SU-DHL-6 (cell line): ENCODE measurements at regions not wholly inside any gene's neighbourhood (a gene's known extent, or its start where the extent isn't known, plus 50 kb on each side); places are given as distances from the start of the nearest gene placed in this dataset.
"Not testable (repeated sequence)": the region's sequence is repeated elsewhere in the genome, so short reads cannot be mapped to it uniquely, and the experiment has no call there.

Experiments
- H2AFZ ChIP-seq: fragments of 200-600 bp; sonication (generic); 2 replicates; pipeline ENCODE4 v1.6.1; 2014; ENCODE audit warnings: low read depth, mild to moderate bottlenecking, moderate library complexity, mixed read lengths, antibody characterized with exemption, low read length; ENCODE audit not compliant: severe bottlenecking
- H3F3A ChIP-seq: fragments of 200-600 bp; shearing (Covaris generic); 2 replicates; pipeline ENCODE4 v1.6.0; 2016; ENCODE audit warnings: antibody characterized with exemption, mild to moderate bottlenecking; ENCODE audit not compliant: insufficient read depth
- H3K27ac ChIP-seq: fragments of 200-600 bp; sonication (generic); 2 replicates; pipeline ENCODE4 v1.5.1; 2016; ENCODE audit warnings: low read depth, mild to moderate bottlenecking, low read length, moderate library complexity, mixed read lengths
- H3K27me3 ChIP-seq: fragments of 200-600 bp; sonication (generic), shearing (Covaris generic); 2 replicates; pipeline ENCODE4 v1.6.0; 2014; ENCODE audit warnings: mild to moderate bottlenecking, low read length
- H3K36me3 ChIP-seq: fragments of 200-600 bp; sonication (generic); 2 replicates; pipeline ENCODE4 v1.6.1; 2014; ENCODE audit warnings: mild to moderate bottlenecking, low read length, mixed read lengths
- H3K4me2 ChIP-seq: fragments of 300-600, 200-600 bp; shearing (Covaris generic), sonication (generic); 2 replicates; pipeline ENCODE4 v1.6.0; 2014; ENCODE audit warnings: low read length, low read depth, mild to moderate bottlenecking; ENCODE audit not compliant: poor library complexity, severe bottlenecking
- H3K4me3 ChIP-seq: fragments of 200-600 bp; sonication (generic); 2 replicates; pipeline ENCODE4 v1.5.1; 2014; ENCODE audit warnings: antibody characterized with exemption, low read length, mild to moderate bottlenecking, mixed read lengths; ENCODE audit not compliant: insufficient read depth, poor library complexity, severe bottlenecking
- H3K79me2 ChIP-seq: fragments of 200-600 bp; sonication (generic); 2 replicates; pipeline ENCODE4 v1.6.1; 2014; ENCODE audit warnings: mild to moderate bottlenecking, low read length, moderate library complexity; ENCODE audit not compliant: insufficient read depth
- H3K9ac ChIP-seq: fragments of 200-600 bp; sonication (generic); 2 replicates; pipeline ENCODE4 v1.7.0; 2014; ENCODE audit warnings: mild to moderate bottlenecking, low read length
- H3K9me2 ChIP-seq: fragments of 200-600 bp; sonication (generic); replicated peaks from 2 replicates; pipeline ENCODE4 v1.6.1; 2014; ENCODE audit warnings: low read length; ENCODE audit not compliant: insufficient read depth
- H3K9me3 ChIP-seq: fragments of 200-600 bp; sonication (generic); 2 replicates; pipeline ENCODE4 v1.6.1; 2014; ENCODE audit warnings: low read length, mixed read lengths; ENCODE audit not compliant: insufficient read depth
- H4K20me1 ChIP-seq: fragments of 200-600 bp; sonication (generic); 2 replicates; pipeline ENCODE4 v1.6.1; 2014; ENCODE audit warnings: low read depth, mild to moderate bottlenecking, antibody characterized with exemption, low read length, moderate library complexity, mixed read lengths
- EZH2phosphoT487 ChIP-seq: fragments of 200-600 bp; sonication (generic), shearing (Covaris generic); conservative IDR thresholded peaks from 2 replicates; pipeline ENCODE4 v1.6.1; 2018; ENCODE audit warnings: mild to moderate bottlenecking, antibody characterized with exemption, low read length, moderate library complexity, mixed read lengths
- TF ChIP-seq, protein P1 (sequence below): fragments of 200-600 bp; sonication (generic); IDR thresholded peaks from one replicate; pipeline ENCODE4 v1.5.1; 2017; ENCODE audit warnings: antibody characterized with exemption, mild to moderate bottlenecking, low read length, moderate library complexity; ENCODE audit not compliant: insufficient read depth, poor library complexity, severe bottlenecking

DNA sequence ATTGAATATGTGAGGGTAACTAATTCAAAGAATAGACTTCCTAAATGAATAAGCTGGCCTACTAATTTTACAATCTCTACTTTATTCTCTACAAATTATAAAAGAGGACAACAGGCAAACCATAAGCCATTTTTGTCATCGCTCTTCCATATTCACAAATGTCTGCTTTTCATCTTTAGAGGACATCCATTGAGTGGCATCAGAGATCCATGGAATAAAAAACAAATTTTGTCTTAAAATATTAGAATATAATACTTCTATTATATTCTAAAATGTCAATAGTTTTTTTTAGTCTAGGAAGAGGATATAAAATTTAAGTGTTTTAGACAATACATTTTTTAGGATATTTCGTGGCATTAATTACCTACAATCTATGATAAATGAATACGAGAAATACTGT lies 300.9 kb upstream of the TACR3 start:
- no peak overlapping the region for H3K4me2 ChIP-seq
- no peaks in the 10 kb centered on the region for H3K27me3 ChIP-seq
- H3K4me3 ChIP-seq = no peak overlapping the region
- H3K9me3 ChIP-seq = no peaks in the 10 kb centered on the region
- no peak overlapping the region for H2AFZ ChIP-seq
- TF ChIP-seq, protein P1, sequence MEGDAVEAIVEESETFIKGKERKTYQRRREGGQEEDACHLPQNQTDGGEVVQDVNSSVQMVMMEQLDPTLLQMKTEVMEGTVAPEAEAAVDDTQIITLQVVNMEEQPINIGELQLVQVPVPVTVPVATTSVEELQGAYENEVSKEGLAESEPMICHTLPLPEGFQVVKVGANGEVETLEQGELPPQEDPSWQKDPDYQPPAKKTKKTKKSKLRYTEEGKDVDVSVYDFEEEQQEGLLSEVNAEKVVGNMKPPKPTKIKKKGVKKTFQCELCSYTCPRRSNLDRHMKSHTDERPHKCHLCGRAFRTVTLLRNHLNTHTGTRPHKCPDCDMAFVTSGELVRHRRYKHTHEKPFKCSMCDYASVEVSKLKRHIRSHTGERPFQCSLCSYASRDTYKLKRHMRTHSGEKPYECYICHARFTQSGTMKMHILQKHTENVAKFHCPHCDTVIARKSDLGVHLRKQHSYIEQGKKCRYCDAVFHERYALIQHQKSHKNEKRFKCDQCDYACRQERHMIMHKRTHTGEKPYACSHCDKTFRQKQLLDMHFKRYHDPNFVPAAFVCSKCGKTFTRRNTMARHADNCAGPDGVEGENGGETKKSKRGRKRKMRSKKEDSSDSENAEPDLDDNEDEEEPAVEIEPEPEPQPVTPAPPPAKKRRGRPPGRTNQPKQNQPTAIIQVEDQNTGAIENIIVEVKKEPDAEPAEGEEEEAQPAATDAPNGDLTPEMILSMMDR = no peak
- TF ChIP-seq EZH2phosphoT487 = no peak
- no peak overlapping the region for H3K9ac ChIP-seq
- H3F3A ChIP-seq = no peaks in the 10 kb centered on the region
- H3K27ac ChIP-seq = no peak overlapping the region
- no peaks in the 10 kb centered on the region for H3K36me3 ChIP-seq
- H3K79me2 ChIP-seq = no peaks in the 10 kb centered on the region
- no peaks in the 10 kb centered on the region for H4K20me1 ChIP-seq
- no peaks in the 10 kb centered on the region for H3K9me2 ChIP-seq

DNA sequence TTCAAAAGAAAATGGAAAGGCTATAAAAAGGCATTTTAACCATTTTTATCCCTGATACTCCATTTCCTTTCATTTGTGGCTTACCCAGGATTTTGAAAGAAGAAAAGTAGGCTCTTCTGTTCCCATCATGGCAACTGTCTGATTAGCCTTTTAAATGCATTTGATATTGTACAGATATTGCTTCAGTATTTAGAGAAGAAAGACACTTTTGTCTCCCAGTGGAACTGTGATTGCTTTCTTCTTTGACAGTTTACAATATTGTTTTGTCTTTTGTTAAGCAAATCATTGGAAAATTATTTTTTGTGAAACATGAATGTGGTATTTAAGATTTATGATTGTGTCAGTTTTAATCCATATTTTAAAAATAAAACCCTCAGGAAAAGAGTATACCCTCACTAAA lies 297.4 kb upstream of the TACR3 start:
- TF ChIP-seq, protein P1 = no peak
- TF ChIP-seq EZH2phosphoT487 = no peak
- Histone ChIP-seq H3K27me3 (no peaks in the 10 kb centered on the region), H4K20me1 (no peaks in the 10 kb centered on the region), H3K36me3 (no peaks in the 10 kb centered on the region), H3K4me2 (no peak overlapping the region), H3K9me2 (no peaks in the 10 kb centered on the region), H3F3A (no peaks in the 10 kb centered on the region), H2AFZ (no peak overlapping the region), H3K27ac (no peak overlapping the region), H3K9ac (no peak overlapping the region), H3K79me2 (no peaks in the 10 kb centered on the region), H3K9me3 (no peaks in the 10 kb centered on the region), H3K4me3 (no peak overlapping the region)

DNA sequence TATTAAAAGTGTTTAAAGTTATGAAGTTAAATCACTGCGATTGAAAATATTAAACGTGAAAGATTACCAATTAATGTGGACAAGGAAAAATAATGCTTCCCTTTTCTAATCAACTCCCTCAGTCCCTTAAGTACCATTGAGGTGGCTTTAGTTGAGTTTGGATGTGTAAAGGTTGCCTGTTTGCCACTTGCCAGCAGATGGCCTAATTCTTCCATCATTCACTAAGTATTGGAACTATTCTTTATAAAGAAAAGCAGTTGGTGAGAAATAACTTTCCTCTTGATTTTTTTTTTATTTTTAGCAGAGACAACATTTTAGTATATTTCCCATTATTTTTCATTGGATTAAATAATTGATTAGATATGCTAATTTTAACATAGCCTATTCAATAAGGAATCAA lies 295.9 kb upstream of the TACR3 start:
- H3K4me2 ChIP-seq = no peak overlapping the region
- no peak overlapping the region for H3K4me3 ChIP-seq
- H4K20me1 ChIP-seq = no peaks in the 10 kb centered on the region
- TF ChIP-seq EZH2phosphoT487 = no peak
- TF ChIP-seq, protein P1 = no peak
- no peak overlapping the region for H2AFZ ChIP-seq
- H3F3A ChIP-seq = no peaks in the 10 kb centered on the region
- no peaks in the 10 kb centered on the region for H3K36me3 ChIP-seq
- H3K9me3 ChIP-seq = no peaks in the 10 kb centered on the region
- H3K27ac ChIP-seq = no peak overlapping the region
- no peaks in the 10 kb centered on the region for H3K9me2 ChIP-seq
- no peaks in the 10 kb centered on the region for H3K27me3 ChIP-seq
- no peak overlapping the region for H3K9ac ChIP-seq
- H3K79me2 ChIP-seq = no peaks in the 10 kb centered on the region

DNA sequence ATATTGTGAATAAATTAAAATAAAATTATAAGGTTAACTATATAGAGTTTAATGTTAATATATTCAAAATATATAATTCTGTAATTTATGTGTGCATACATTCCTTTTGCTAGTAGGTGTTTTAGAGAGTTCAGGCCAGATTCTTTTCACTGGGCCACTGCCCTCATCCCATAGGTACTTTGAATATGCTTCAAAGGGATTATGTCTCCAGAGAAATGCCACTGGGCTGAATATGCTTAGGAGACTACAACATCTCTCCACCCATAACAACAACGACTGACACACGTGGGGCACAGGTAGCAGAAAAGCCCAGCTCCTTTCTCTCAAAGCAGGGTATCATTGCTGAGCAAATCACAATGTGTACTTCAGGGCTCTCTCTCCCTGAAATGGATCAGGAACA lies 290.9 kb upstream of the TACR3 start:
- Histone ChIP-seq H3K9me3 (no peaks in the 10 kb centered on the region), H3K27me3 (no peaks in the 10 kb centered on the region), H2AFZ (no peak overlapping the region), H3K9ac (no peak overlapping the region), H3K4me3 (no peak overlapping the region), H3F3A (no peaks in the 10 kb centered on the region), H3K79me2 (no peaks in the 10 kb centered on the region), H4K20me1 (no peaks in the 10 kb centered on the region), H3K27ac (no peak overlapping the region), H3K4me2 (no peak overlapping the region), H3K36me3 (no peaks in the 10 kb centered on the region), H3K9me2 (no peaks in the 10 kb centered on the region)
- no peak for TF ChIP-seq EZH2phosphoT487

DNA sequence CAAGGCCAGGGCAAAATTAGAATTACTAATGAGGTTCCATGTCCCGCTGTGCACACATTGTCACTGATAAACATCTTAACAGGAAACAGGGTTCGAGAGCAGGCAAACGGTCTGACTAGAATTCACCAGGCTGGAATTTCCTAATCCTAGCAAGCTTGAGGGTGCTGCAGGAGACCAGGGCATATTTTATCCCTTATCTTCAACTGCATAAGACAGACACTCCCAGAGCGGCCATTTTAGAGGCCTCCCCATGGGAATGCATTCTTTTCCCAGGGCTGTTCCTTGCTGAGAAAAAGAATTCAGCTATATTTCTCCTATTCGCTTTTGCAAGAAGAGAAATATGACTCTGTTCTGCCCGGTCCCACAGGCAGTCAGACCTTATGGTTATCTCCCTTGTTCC lies 282.5 kb upstream of the TACR3 start:
- not testable (repeated sequence) for H3K27me3 ChIP-seq, H3F3A ChIP-seq, H3K9me2 ChIP-seq, H3K27ac ChIP-seq, H3K36me3 ChIP-seq, H4K20me1 ChIP-seq, H3K79me2 ChIP-seq, H2AFZ ChIP-seq, H3K9me3 ChIP-seq, H3K9ac ChIP-seq, H3K4me3 ChIP-seq, H3K4me2 ChIP-seq
